Fibroblast of lung (primary cell): ENCODE measurements at regions not wholly inside any gene's neighbourhood (a gene's known extent, or its start where the extent isn't known, plus 50 kb on each side); places are given as distances from the start of the nearest gene placed in this dataset.

Experiments
- EZH2 ChIP-seq: IDR thresholded peaks from 2 replicates; pipeline ENCODE4 v1.5.1; 2012; ENCODE audit warnings: low read length, control low read depth, mild to moderate bottlenecking; ENCODE audit errors: missing control alignments
- TF ChIP-seq, protein P1 (sequence below), 2 donors: IDR thresholded peaks in 1 of 2; conservative IDR thresholded peaks in 1 of 2; 1 replicate in 1 of 2; 2 replicates in 1 of 2; pipeline ENCODE4 v1.5.1; 2011 to 2012; ENCODE audit warnings: low read length in 2 of 2, control low read depth in 1 of 2, inconsistent platforms in 1 of 2, low read depth in 1 of 2, mild to moderate bottlenecking in 1 of 2

GRCh38 chr13:59568306-59568705 lies 595.4 kb downstream of the DIAPH3 start:
- TF ChIP-seq, protein P1, sequence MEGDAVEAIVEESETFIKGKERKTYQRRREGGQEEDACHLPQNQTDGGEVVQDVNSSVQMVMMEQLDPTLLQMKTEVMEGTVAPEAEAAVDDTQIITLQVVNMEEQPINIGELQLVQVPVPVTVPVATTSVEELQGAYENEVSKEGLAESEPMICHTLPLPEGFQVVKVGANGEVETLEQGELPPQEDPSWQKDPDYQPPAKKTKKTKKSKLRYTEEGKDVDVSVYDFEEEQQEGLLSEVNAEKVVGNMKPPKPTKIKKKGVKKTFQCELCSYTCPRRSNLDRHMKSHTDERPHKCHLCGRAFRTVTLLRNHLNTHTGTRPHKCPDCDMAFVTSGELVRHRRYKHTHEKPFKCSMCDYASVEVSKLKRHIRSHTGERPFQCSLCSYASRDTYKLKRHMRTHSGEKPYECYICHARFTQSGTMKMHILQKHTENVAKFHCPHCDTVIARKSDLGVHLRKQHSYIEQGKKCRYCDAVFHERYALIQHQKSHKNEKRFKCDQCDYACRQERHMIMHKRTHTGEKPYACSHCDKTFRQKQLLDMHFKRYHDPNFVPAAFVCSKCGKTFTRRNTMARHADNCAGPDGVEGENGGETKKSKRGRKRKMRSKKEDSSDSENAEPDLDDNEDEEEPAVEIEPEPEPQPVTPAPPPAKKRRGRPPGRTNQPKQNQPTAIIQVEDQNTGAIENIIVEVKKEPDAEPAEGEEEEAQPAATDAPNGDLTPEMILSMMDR (conservative IDR thresholded peaks at IDR 0.05 in 1 of 2, IDR thresholded peaks at IDR 0.05 in 1 of 2; ENCODE audit: low read depth in 1 of 2, low read length in 2 of 2): no peak
- no peak for TF ChIP-seq EZH2
